Muscle of leg (tissue), 3 donors: ENCODE measurements at regions not wholly inside any gene's neighbourhood (a gene's known extent, or its start where the extent isn't known, plus 50 kb on each side); places are given as distances from the start of the nearest gene placed in this dataset.
A peak's percentile ranks its signal among the peaks of the same experiment; 100 is the strongest.

Experiments
- DNase-seq: peaks from one replicate; pipeline ENCODE4 v3.0.0; 2013
- H3K27ac ChIP-seq: one replicate; pipeline ENCODE4 v1.5.1; 2013; ENCODE audit warnings: mild to moderate bottlenecking, low read length, control low read depth
- H3K27me3 ChIP-seq: one replicate; pipeline ENCODE4 v1.6.1; 2013; ENCODE audit warnings: low read length; ENCODE audit not compliant: control insufficient read depth, insufficient read depth
- H3K36me3 ChIP-seq: one replicate; pipeline ENCODE4 v1.6.1; 2013; ENCODE audit warnings: low read length; ENCODE audit not compliant: control insufficient read depth, insufficient read depth
- H3K4me1 ChIP-seq: one replicate; pipeline ENCODE4 v1.6.1; 2013; ENCODE audit warnings: low read length; ENCODE audit not compliant: control insufficient read depth, insufficient read depth
- H3K4me3 ChIP-seq: one replicate; pipeline ENCODE4 v1.5.1; 2013; ENCODE audit warnings: low read length, control low read depth
- H3K9me3 ChIP-seq: replicated peaks from 2 replicates; pipeline ENCODE4 v1.6.1; 2013; ENCODE audit warnings: low read depth, low read length; ENCODE audit not compliant: control insufficient read depth
- WGBS: methylation state at CpG from one replicate; pipeline ENCODE4 v1.1.5; 2013; ENCODE audit warnings: missing lambda C conversion rate; ENCODE audit not compliant: insufficient coverage; 5-methylcytosine and 5-hydroxymethylcytosine counted together

DNA sequence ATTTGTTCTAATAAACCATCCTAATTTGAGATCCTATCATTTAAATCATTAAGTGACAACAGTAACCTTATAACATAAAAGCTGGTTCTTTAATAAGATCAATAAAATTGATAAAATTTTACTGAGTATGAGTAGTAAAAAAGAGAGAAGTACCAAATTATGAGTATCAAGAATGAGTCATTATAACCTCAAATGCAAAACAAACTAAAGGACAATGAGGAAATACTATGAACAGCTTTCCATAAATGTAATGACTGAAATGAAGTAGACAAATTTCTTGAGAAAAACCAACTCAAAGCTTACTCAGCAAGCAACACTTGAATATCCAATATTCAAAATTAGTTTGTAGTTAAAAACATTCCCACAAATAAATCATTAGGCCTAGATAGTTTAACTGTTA, 433.0 kb downstream of the ZEB2 start:
- no peaks in the 10 kb centered on the region for H3K27me3 ChIP-seq
- no peaks in the 10 kb centered on the region for H3K36me3 ChIP-seq
- H3K27ac ChIP-seq, result no peak overlapping the region
- H3K9me3 ChIP-seq, result peaks cover 2% of the 10 kb centered on the region
- H3K4me3 ChIP-seq, result no peak overlapping the region
- DNase-seq, result no peak
- no peaks in the 10 kb centered on the region for H3K4me1 ChIP-seq

- no peak for DNase-seq
- Histone ChIP-seq H3K4me3 (no peak overlapping the region), H3K9me3 (no peaks in the 10 kb centered on the region), H3K27me3 (no peaks in the 10 kb centered on the region), H3K36me3 (no peaks in the 10 kb centered on the region), H3K27ac (no peak overlapping the region), H3K4me1 (peaks cover 2% of the 10 kb centered on the region)
- 92% methylated on average over 2 of the region's 3 CpGs for WGBS
Measured at GRCh38 chr2:144085016-144085415, 434.9 kb downstream of the ZEB2 start.

DNA sequence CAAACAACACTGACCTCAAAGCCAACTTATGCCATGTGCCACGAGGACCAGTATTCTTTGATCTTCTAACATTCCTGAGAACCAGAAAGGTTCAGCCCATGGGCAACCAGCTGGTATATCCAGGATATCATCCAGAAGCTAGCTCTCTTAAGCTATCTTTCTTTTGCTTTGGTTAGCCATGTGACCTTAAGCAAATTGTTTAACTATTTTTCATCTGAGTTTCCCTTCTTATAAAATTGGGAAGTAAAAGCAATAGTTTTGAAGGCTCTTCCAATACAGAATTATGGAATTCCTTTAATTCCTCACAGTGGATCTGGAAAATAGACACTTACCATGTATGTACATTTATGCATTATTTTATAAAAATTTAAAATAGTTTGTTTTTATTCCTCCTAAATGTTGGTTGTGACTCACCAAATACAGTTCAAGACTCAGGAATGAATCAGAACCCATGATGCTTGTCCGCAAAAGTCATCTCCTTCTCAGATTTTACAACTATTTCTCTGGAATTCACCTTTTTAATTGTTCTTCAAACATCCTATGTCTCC, 435.7 kb downstream of the ZEB2 start:
- 75% methylated on average over 1 of the region's 2 CpGs for WGBS
- Histone ChIP-seq H3K27ac (no peak overlapping the region), H3K9me3 (no peaks in the 10 kb centered on the region), H3K27me3 (no peaks in the 10 kb centered on the region), H3K4me1 (peaks cover 2% of the 10 kb centered on the region), H3K36me3 (no peaks in the 10 kb centered on the region), H3K4me3 (no peak overlapping the region)
- no peak for DNase-seq

GRCh38 chr2:144083211-144083610, 436.7 kb downstream of the ZEB2 start:
- Histone ChIP-seq H3K27me3 (no peaks in the 10 kb centered on the region), H3K36me3 (no peaks in the 10 kb centered on the region), H3K27ac (no peak overlapping the region), H3K4me1 (peaks cover 2% of the 10 kb centered on the region), H3K4me3 (no peak overlapping the region), H3K9me3 (no peaks in the 10 kb centered on the region)
- no CpG with 5 or more reads among the region's 1 CpG for WGBS
- DNase-seq, result no peak

- Histone ChIP-seq H3K4me1 (peaks cover 2% of the 10 kb centered on the region), H3K27me3 (no peaks in the 10 kb centered on the region), H3K4me3 (no peak overlapping the region), H3K27ac (no peak overlapping the region), H3K36me3 (no peaks in the 10 kb centered on the region), H3K9me3 (no peaks in the 10 kb centered on the region)
- no CpG with 5 or more reads among the region's 3 CpGs for WGBS
- no peak for DNase-seq
Measured at GRCh38 chr2:144082777-144083176, 437.1 kb downstream of the ZEB2 start.

DNA sequence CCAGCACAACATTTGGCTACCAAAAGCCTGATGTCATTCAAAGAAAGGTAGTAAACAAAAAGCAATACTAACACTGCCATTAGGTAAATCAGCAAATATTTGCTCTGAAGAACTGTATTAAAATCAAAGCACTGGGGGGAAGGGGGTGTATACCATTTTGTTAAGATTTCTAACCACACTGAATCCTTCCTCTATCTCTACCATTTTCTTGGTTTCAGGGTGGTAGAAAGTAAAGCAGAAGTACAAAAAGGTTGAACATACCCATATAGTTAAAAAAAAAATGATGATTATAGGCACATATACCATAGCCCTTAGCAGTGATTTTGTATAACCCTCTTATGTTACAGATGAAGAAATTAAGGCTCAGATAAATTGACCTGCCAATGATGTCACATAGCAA, 437.6 kb downstream of the ZEB2 start:
- H3K27me3 ChIP-seq, result no peaks in the 10 kb centered on the region
- no peak for DNase-seq
- no peaks in the 10 kb centered on the region for H3K9me3 ChIP-seq
- H3K4me1 ChIP-seq, result peaks cover 2% of the 10 kb centered on the region
- no peak overlapping the region for H3K27ac ChIP-seq
- H3K36me3 ChIP-seq, result no peaks in the 10 kb centered on the region
- no peak overlapping the region for H3K4me3 ChIP-seq

GRCh38 chr2:144081272-144081671, 438.6 kb downstream of the ZEB2 start:
- Histone ChIP-seq H3K4me3 (no peak overlapping the region), H3K4me1 (peaks cover 2% of the 10 kb centered on the region), H3K27ac (no peak overlapping the region), H3K36me3 (no peaks in the 10 kb centered on the region), H3K9me3 (no peaks in the 10 kb centered on the region), H3K27me3 (no peaks in the 10 kb centered on the region)
- WGBS, result no CpG with 5 or more reads among the region's 2 CpGs
- DNase-seq, result peak; percentile 23

GRCh38 chr2:144079803-144080202, 440.1 kb downstream of the ZEB2 start:
- no peak overlapping the region for H3K4me3 ChIP-seq
- no peaks in the 10 kb centered on the region for H3K9me3 ChIP-seq
- H3K27ac ChIP-seq, result no peak overlapping the region
- no peaks in the 10 kb centered on the region for H3K27me3 ChIP-seq
- DNase-seq, result no peak
- H3K4me1 ChIP-seq, result peaks cover 2% of the 10 kb centered on the region
- H3K36me3 ChIP-seq, result no peaks in the 10 kb centered on the region

DNA sequence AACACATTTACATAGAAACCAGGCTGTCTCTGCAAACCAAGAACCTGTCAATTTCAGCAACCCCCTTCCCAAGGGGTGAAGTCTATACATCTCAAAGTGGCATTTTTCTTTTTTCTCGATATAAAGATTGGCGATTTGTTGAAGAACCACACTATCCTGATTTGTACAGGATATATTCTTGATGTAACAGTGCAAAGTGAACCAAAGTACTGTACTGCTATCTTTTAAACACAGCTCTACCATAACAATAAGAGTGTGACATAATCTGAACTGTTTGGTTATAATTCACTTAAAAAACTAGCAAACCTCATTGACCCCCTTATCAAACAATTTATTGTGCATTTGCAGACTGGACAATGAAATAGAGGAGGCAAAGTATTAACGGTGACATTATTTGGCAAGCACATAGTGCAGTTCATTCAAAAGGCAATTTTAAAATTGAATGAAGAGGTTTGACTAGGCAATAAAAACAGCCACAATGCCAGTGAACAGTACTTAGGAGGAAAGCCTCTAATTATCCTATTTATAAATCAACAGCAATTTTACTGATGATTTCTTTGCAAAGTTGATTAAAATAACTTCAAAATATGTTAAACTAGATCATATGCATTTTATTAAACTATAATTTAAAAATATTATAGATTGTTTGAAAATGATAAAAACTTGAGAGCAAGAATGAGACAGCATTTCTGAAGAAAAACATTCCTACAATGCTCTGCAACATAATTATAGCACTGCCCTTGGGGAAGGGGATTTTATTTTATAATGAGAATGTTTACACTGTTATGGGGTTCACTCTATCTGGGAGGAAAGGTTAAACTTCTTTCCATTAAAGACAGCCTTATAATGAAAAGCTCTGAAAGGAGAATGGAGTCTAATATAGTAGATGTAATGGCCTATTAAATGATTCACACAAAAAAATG, 440.9 kb downstream of the ZEB2 start:
- H3K9me3 ChIP-seq, result no peaks in the 10 kb centered on the region
- DNase-seq, result no peak
- no CpG with 5 or more reads among the region's 3 CpGs for WGBS

DNA sequence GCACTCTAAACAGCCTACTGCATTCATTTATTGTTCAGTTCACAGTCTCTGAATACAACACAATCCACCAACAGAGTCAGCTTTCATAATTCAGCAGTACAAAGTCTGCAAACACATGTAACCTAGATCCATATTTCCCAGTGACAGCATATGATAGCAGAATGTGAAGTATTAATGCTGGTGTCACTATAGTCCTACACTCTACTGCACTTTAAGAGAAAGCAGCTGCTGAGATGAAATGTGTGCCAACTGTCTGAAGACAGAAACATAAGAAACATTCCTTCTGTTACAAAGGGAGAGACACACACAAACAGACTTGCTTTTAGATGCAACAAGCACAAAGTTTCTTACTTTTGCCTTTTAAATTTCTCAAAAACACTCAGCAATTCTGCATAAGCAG, 441.8 kb downstream of the ZEB2 start:
- no peaks in the 10 kb centered on the region for H3K9me3 ChIP-seq
- no peaks in the 10 kb centered on the region for H3K27me3 ChIP-seq
- H3K4me3 ChIP-seq, result no peak overlapping the region
- peak overlapping the region; percentile 48 for H3K27ac ChIP-seq
- H3K36me3 ChIP-seq, result no peaks in the 10 kb centered on the region
- DNase-seq, result peak; percentile 87
- peaks cover 2% of the 10 kb centered on the region for H3K4me1 ChIP-seq

More for the DNA sequence above, 440.9 kb downstream of the ZEB2 start:
- peak overlapping the region; percentile 48 for H3K27ac ChIP-seq
- no peak overlapping the region for H3K4me3 ChIP-seq
- H3K36me3 ChIP-seq, result no peaks in the 10 kb centered on the region
- H3K27me3 ChIP-seq, result no peaks in the 10 kb centered on the region
- peaks cover 2% of the 10 kb centered on the region for H3K4me1 ChIP-seq
